Mesendoderm (in vitro differentiated cells): ENCODE measurements at regions not wholly inside any gene's neighbourhood (a gene's known extent, or its start where the extent isn't known, plus 50 kb on each side); places are given as distances from the start of the nearest gene placed in this dataset.

Experiments
- DNase-seq: peaks from one replicate; pipeline ENCODE4 v3.0.0; 2013
- H2AK5ac ChIP-seq: 2 replicates; pipeline ENCODE4 v1.6.1; 2013; ENCODE audit warnings: low read length, inconsistent platforms
- H2BK120ac ChIP-seq: 2 replicates; pipeline ENCODE4 v1.6.1; 2013; ENCODE audit warnings: low read depth, mild to moderate bottlenecking, low read length, moderate library complexity, mixed read lengths
- H2BK15ac ChIP-seq: replicated peaks from 2 replicates; pipeline ENCODE4 v1.6.1; 2013; ENCODE audit warnings: low read depth, mild to moderate bottlenecking, moderate library complexity
- H2BK5ac ChIP-seq: 2 replicates; pipeline ENCODE4 v1.6.1; 2013; ENCODE audit warnings: low read length, inconsistent platforms
- H3K18ac ChIP-seq: 2 replicates; pipeline ENCODE4 v1.6.1; 2013; ENCODE audit warnings: mild to moderate bottlenecking, low read length, mixed read lengths
- H3K23ac ChIP-seq: one replicate; pipeline ENCODE4 v1.6.1; 2013; ENCODE audit warnings: low read length
- H3K27ac ChIP-seq: 2 replicates; pipeline ENCODE4 v1.5.1; 2013; ENCODE audit warnings: low read depth, mild to moderate bottlenecking, inconsistent platforms, low read length, moderate library complexity
- H3K27me3 ChIP-seq: 2 replicates; pipeline ENCODE4 v1.6.1; 2013; ENCODE audit warnings: low read length, control low read depth, mild to moderate bottlenecking, inconsistent platforms; ENCODE audit not compliant: insufficient read depth, poor library complexity
- H3K36me3 ChIP-seq: 2 replicates; pipeline ENCODE4 v1.6.1; 2013; ENCODE audit warnings: low read length, inconsistent platforms; ENCODE audit not compliant: control insufficient read depth, insufficient read depth
- H3K4ac ChIP-seq: one replicate; pipeline ENCODE4 v1.6.1; 2013; ENCODE audit warnings: low read depth, mild to moderate bottlenecking, low read length, moderate library complexity
- H3K4me1 ChIP-seq: 2 replicates; pipeline ENCODE4 v1.6.1; 2013; ENCODE audit warnings: low read depth, low read length, inconsistent platforms; ENCODE audit not compliant: control insufficient read depth
- H3K4me2 ChIP-seq: 2 replicates; pipeline ENCODE4 v1.6.1; 2013; ENCODE audit warnings: low read length
- H3K4me3 ChIP-seq: 2 replicates; pipeline ENCODE4 v1.5.1; 2013; ENCODE audit warnings: mild to moderate bottlenecking, low read length
- H3K56ac ChIP-seq: one replicate; pipeline ENCODE4 v1.6.1; 2013; ENCODE audit warnings: low read length
- H3K79me1 ChIP-seq: 2 replicates; pipeline ENCODE4 v1.6.1; 2013; ENCODE audit warnings: low read length, inconsistent platforms
- H3K79me2 ChIP-seq: 2 replicates; pipeline ENCODE4 v1.6.1; 2013; ENCODE audit warnings: mild to moderate bottlenecking, low read length; ENCODE audit not compliant: control insufficient read depth, insufficient read depth
- H3K9ac ChIP-seq: 2 replicates; pipeline ENCODE4 v1.6.1; 2013; ENCODE audit warnings: low read length, inconsistent platforms
- H4K5ac ChIP-seq: one replicate; pipeline ENCODE4 v1.6.1; 2013; ENCODE audit warnings: low read length
- H4K8ac ChIP-seq: one replicate; pipeline ENCODE4 v1.6.1; 2013; ENCODE audit warnings: low read depth, mild to moderate bottlenecking, control low read depth, low read length, moderate library complexity
- WGBS: extraction: QIAGEN DNeasy Blood & Tissue Kit; methylation state at CpG from one replicate; pipeline ENCODE4 v1.1.7; 2013; ENCODE audit warnings: low lambda C conversion rate, missing lambda C conversion rate; ENCODE audit not compliant: insufficient coverage; ENCODE audit errors: extremely low coverage; 5-methylcytosine and 5-hydroxymethylcytosine counted together

DNA sequence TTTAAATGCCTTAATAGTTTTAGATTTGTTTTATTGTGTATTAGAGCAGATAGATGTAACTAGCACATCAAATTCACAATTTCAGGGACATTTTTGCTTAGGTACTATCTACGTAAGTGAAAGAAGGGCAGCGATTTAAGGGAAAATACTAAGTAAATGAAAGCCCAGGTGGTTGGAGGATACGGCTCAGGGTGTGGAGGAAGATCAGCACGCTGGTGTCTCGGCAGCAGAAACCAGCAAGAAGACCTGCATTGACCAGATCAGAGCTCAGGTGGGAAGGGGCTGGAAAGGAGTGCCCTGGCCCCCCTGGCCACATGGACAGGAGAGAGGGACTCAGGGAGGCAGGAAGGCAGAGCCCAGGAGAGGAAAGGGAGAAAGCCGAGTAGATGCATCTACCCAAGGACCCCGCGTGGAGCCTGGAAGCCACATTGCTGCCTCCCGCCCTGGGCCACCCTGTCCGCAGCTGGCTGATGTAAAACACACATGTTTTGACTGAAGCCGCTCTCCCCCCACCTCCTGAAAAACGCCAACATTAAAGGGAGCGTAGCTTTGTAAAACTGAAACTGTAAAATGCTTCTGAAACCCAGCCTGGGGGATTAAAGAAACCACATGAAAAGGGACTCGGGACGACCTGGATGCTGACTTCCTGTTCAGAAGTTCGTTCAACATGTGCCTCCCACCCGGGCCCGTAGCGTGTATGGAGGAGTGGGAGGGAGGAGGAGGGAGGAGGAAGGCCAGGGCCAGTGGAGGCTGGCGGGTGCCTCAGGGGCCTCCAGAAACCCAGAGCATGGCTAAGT, 72.6 kb upstream of the TARDBP start:
- no peak overlapping the region for H2BK15ac ChIP-seq
- no peak overlapping the region for H2BK120ac ChIP-seq
- H3K79me2 ChIP-seq: no peaks in the 10 kb centered on the region
- H4K8ac ChIP-seq: no peak overlapping the region
- no peak for DNase-seq
- no peaks in the 10 kb centered on the region for H3K4me1 ChIP-seq
- H3K4ac ChIP-seq: no peak overlapping the region
- no peak overlapping the region for H3K4me2 ChIP-seq
- WGBS: no CpG with 5 or more reads among the region's 20 CpGs
- no peak overlapping the region for H3K56ac ChIP-seq
- H3K18ac ChIP-seq: no peak overlapping the region
- no peak overlapping the region for H4K5ac ChIP-seq
- H3K27ac ChIP-seq: no peak overlapping the region
- no peaks in the 10 kb centered on the region for H3K36me3 ChIP-seq
- H3K27me3 ChIP-seq: no peaks in the 10 kb centered on the region
- H2BK5ac ChIP-seq: no peak overlapping the region
- H3K23ac ChIP-seq: no peak overlapping the region
- H3K9ac ChIP-seq: no peak overlapping the region
- no peaks in the 10 kb centered on the region for H3K79me1 ChIP-seq
- H3K4me3 ChIP-seq: no peak overlapping the region
- no peak overlapping the region for H2AK5ac ChIP-seq

GRCh38 chr1:10940451-10940804, 72.0 kb upstream of the TARDBP start:
- Histone ChIP-seq H2BK120ac (no peak overlapping the region), H3K18ac (no peak overlapping the region), H3K4ac (no peak overlapping the region), H3K4me3 (no peak overlapping the region), H4K5ac (no peak overlapping the region), H3K56ac (no peak overlapping the region), H3K79me2 (no peaks in the 10 kb centered on the region), H3K27ac (no peak overlapping the region), H3K4me1 (no peaks in the 10 kb centered on the region), H2AK5ac (no peak overlapping the region), H3K79me1 (no peaks in the 10 kb centered on the region), H3K27me3 (no peaks in the 10 kb centered on the region), H3K4me2 (no peak overlapping the region), H2BK15ac (no peak overlapping the region), H4K8ac (no peak overlapping the region), H3K9ac (no peak overlapping the region), H3K23ac (no peak overlapping the region), H3K36me3 (no peaks in the 10 kb centered on the region), H2BK5ac (no peak overlapping the region)
- DNase-seq: no peak
- no CpG with 5 or more reads among the region's 5 CpGs for WGBS

DNA sequence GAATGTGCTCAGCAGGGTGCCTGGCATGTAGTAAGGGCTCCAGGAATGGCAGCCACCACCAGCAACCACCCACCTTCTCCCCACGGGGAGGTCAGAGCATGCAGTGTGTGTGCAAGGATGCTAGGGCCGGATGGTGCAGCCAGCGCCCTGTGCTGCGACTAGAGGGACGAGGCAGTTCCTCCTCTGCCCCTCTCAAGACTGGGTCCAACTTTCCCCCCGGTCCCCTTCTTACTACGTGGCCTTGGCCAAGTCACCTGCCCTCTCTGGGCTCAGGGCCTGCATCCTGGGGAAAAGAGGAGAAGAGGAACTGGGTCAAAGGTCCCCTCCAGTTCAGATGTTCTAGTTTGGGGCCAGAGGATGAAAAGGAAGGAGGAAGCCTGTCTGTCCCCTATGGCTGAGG, 71.6 kb upstream of the TARDBP start:
- Histone ChIP-seq H3K56ac (no peak overlapping the region), H3K18ac (no peak overlapping the region), H3K4ac (no peak overlapping the region), H3K79me1 (no peaks in the 10 kb centered on the region), H4K5ac (no peak overlapping the region), H3K4me3 (no peak overlapping the region), H3K79me2 (no peaks in the 10 kb centered on the region), H2AK5ac (no peak overlapping the region), H2BK120ac (no peak overlapping the region), H4K8ac (no peak overlapping the region), H3K36me3 (no peaks in the 10 kb centered on the region), H3K27ac (no peak overlapping the region), H2BK5ac (no peak overlapping the region), H2BK15ac (no peak overlapping the region), H3K4me2 (no peak overlapping the region), H3K27me3 (no peaks in the 10 kb centered on the region), H3K4me1 (no peaks in the 10 kb centered on the region), H3K9ac (no peak overlapping the region), H3K23ac (no peak overlapping the region)
- DNase-seq: no peak
- no CpG with 5 or more reads among the region's 7 CpGs for WGBS

GRCh38 chr1:10941891-10942541, 70.4 kb upstream of the TARDBP start:
- no peaks in the 10 kb centered on the region for H3K79me1 ChIP-seq
- no peak overlapping the region for H3K18ac ChIP-seq
- no peak overlapping the region for H3K4me2 ChIP-seq
- no peak overlapping the region for H4K5ac ChIP-seq
- no peak overlapping the region for H4K8ac ChIP-seq
- no peak overlapping the region for H2BK15ac ChIP-seq
- H2BK120ac ChIP-seq: no peak overlapping the region
- no peaks in the 10 kb centered on the region for H3K79me2 ChIP-seq
- H2AK5ac ChIP-seq: no peak overlapping the region
- no peak overlapping the region for H3K9ac ChIP-seq
- no peaks in the 10 kb centered on the region for H3K4me1 ChIP-seq
- WGBS: no CpG with 5 or more reads among the region's 21 CpGs
- H3K4me3 ChIP-seq: no peak overlapping the region
- H3K4ac ChIP-seq: no peak overlapping the region
- H3K23ac ChIP-seq: no peak overlapping the region
- H3K27me3 ChIP-seq: no peaks in the 10 kb centered on the region
- peak overlapping the region; percentile 2 for H3K56ac ChIP-seq
- H3K36me3 ChIP-seq: no peaks in the 10 kb centered on the region
- DNase-seq: peak; percentile 42
- no peak overlapping the region for H2BK5ac ChIP-seq
- H3K27ac ChIP-seq: no peak overlapping the region

- no peaks in the 10 kb centered on the region for H3K79me1 ChIP-seq
- no peak overlapping the region for H3K9ac ChIP-seq
- no peak overlapping the region for H3K56ac ChIP-seq
- no peaks in the 10 kb centered on the region for H3K27me3 ChIP-seq
- no peak overlapping the region for H3K18ac ChIP-seq
- no peak overlapping the region for H2AK5ac ChIP-seq
- no peak overlapping the region for H4K8ac ChIP-seq
- H2BK5ac ChIP-seq: no peak overlapping the region
- H3K79me2 ChIP-seq: no peaks in the 10 kb centered on the region
- no peak overlapping the region for H2BK120ac ChIP-seq
- no peaks in the 10 kb centered on the region for H3K36me3 ChIP-seq
- H3K4me1 ChIP-seq: no peaks in the 10 kb centered on the region
- H3K4me3 ChIP-seq: no peak overlapping the region
- no peak overlapping the region for H3K4ac ChIP-seq
- no peak overlapping the region for H3K4me2 ChIP-seq
- WGBS: no CpG with 5 or more reads among the region's 6 CpGs
- H2BK15ac ChIP-seq: no peak overlapping the region
- H3K23ac ChIP-seq: no peak overlapping the region
- no peak overlapping the region for H3K27ac ChIP-seq
- H4K5ac ChIP-seq: no peak overlapping the region
- DNase-seq: no peak
Measured at GRCh38 chr1:10942542-10942912, 69.9 kb upstream of the TARDBP start.

DNA sequence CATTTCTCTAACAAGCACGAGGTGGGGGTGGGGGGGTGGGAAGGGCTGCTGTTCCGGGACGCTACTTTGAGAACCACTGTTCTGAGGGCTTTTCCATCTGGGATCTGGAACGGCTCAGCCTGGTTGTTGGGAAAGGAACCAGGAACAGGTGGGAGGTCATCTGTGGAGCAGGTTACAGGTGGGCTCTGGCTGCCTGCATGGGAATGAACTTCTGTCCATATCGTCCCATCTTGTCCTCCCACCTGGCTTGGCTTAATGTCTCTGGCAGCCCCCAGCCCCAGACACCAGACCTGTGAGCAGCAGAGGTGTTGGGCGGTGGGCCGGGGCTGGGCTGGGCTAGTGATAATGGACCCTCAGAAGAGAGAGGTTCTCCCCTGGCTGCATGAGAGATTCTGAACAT, 69.4 kb upstream of the TARDBP start:
- H3K27me3 ChIP-seq: no peaks in the 10 kb centered on the region
- H2BK15ac ChIP-seq: no peak overlapping the region
- DNase-seq: no peak
- no peaks in the 10 kb centered on the region for H3K79me2 ChIP-seq
- no peak overlapping the region for H3K27ac ChIP-seq
- H3K4me2 ChIP-seq: no peak overlapping the region
- no peak overlapping the region for H3K23ac ChIP-seq
- no peak overlapping the region for H4K5ac ChIP-seq
- H3K56ac ChIP-seq: no peak overlapping the region
- H2BK5ac ChIP-seq: no peak overlapping the region
- no peak overlapping the region for H4K8ac ChIP-seq
- H3K36me3 ChIP-seq: no peaks in the 10 kb centered on the region
- WGBS: no CpG with 5 or more reads among the region's 7 CpGs
- no peak overlapping the region for H3K4ac ChIP-seq
- no peaks in the 10 kb centered on the region for H3K4me1 ChIP-seq
- H3K18ac ChIP-seq: no peak overlapping the region
- no peak overlapping the region for H2BK120ac ChIP-seq
- H3K9ac ChIP-seq: no peak overlapping the region
- H3K79me1 ChIP-seq: no peaks in the 10 kb centered on the region
- H3K4me3 ChIP-seq: no peak overlapping the region
- H2AK5ac ChIP-seq: no peak overlapping the region
